Activated naive CD4-positive, alpha-beta T cell treated with anti-CD3 and anti-CD28 coated beads, Interleukin-2, amount 50 U/mL, for 72 hours (primary cell): ENCODE measurements at regions not wholly inside any gene's neighbourhood (a gene's known extent, or its start where the extent isn't known, plus 50 kb on each side); places are given as distances from the start of the nearest gene placed in this dataset.
"Not testable (repeated sequence)": the region's sequence is repeated elsewhere in the genome, so short reads cannot be mapped to it uniquely, and the experiment has no call there.

Source experiments
- ATAC-seq, 2 donors: fragments of 150-1000 bp; cut with Tn5 transposase; 2 replicates each; pipeline ENCODE4 v1.10.0; 2021; ENCODE audit warnings: mild to moderate bottlenecking in 2 of 2, moderate library complexity in 2 of 2
- DNase-seq, 2 donors: peaks; one replicate each; pipeline ENCODE4 v3.0.0; 2021 to 2022; ENCODE audit warnings: low spot score in 2 of 2
- H3K27ac Mint-ChIP-seq, 2 donors: one replicate each; pipeline ENCODE4 v1.8.0; 2022; ENCODE audit warnings: mild to moderate bottlenecking in 2 of 2, mixed read lengths in 2 of 2
- H3K36me3 Mint-ChIP-seq, 2 donors: one replicate each; pipeline ENCODE4 v1.8.0; 2022; ENCODE audit warnings: mixed read lengths in 2 of 2
- H3K9me3 Mint-ChIP-seq, 2 donors: one replicate each; pipeline ENCODE4 v1.8.0; 2022; ENCODE audit warnings: mixed read lengths in 2 of 2

DNA sequence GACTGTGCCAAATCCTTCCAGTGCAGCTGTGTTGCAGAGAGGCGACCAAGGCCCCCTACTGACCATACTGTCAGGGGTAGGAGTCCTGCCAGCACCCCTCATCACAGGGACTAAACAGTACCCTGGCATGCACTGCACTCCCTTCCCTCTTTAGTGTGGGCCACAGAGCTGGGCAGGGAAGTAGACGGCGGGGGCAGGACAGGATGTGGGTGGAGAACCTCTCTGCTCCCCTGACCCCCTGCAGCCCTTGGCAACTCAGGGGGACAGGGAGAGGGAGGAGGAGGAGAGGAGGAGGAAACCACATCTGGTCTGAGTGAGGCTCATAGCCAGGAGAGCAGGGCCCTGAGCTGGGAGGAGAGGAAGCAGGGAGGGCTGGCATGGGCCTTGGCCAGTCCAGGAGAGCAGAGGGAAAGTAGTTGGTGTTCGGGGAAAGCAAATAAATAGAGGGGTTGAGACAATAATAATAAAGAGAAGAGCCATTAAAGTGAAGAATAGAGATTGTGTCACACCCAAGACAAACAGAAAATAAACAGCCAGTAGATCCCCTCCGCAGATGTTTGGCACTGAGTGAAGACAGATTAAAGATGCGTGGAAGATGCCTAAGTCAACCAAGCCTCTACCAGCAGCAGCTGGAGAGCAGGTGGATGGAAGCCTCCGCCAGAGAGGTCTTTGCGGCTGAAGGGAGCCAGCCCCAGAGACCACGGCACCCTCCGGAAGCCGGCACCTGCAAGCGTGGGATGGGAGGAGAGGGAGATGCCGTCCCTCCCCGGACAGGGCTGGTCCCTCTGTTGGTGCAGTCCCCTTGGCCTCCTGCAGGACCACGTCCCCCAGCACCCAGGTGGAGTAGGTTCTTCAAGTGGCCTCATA, 61.5 kb downstream of the RPUSD4 start:
- Mint-ChIP-seq H3K36me3 (peaks cover 0 to 5% of the 10 kb centered on the region in 2 donors), H3K9me3 (peaks cover 6 to 7% of the 10 kb centered on the region in 2 donors), H3K27ac (no peak overlapping the region)
- ATAC-seq (no peak), DNase-seq (no peak)

DNA sequence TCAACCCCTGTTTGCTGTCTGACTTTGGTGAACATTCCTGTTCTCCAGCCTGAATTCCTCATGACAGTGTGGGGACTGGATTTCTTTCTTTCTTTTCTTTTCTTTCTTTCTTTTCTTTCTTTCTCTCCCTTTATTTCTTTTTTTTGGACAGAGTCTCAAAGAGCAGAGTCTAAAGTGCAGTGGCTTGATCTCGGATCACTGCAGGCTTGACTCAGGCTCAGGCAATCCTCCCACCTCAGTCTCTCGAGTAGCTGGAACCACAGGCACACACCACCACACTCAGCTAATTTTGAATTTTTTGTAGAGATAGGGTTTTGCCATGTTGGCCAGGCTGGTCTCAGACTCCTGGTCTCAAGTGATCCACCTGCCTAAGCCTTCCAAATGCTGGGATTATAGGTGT, 63.1 kb downstream of the RPUSD4 start:
- no peak overlapping the region for H3K27ac Mint-ChIP-seq
- peaks cover 0 to 5% of the 10 kb centered on the region in 2 donors for H3K36me3 Mint-ChIP-seq
- no peak for ATAC-seq
- H3K9me3 Mint-ChIP-seq = peaks cover 6 to 7% of the 10 kb centered on the region in 2 donors
- no peak for DNase-seq

DNA sequence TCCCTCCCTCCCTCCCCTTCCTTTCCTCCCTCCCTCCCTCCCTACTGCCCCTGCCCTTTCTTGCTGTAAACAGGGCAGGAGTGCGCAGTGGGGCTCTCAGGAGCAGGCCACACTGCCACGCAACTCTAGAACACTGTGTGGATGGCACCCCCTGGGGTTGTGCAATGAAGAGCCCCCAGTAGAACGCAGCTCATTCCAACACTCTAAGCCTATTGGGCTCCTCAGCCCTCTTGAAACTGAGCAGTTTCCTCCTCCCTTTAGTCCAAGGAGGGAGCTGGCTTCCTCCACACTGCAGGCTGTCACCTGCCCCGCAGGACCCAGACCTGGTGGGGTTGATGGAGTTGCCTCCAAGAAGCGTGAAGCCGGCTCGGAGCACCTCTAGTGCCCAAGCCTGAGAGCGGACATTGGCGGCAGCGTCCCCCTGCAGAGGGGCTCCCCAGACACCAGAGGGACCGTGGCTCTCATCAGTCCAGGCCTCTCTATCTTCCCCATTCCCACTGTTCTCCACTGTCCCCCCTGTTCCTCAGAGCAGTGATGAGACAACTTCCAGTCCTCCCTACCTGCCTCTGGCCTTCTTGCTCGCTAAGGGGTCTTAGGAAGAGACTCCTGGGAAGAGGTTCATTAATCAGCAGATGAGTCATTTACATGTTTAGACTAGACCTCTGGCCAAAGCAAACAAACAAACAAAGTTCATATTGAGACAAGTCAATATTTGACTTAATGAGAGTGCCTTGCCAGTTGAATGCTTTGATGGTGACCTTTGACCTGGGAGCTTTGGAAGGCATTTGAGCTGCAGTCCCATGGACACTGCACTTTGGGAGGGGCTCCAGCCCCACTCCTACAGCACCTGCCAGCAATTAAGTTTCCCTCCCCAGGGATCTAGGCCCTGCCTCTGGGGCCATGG, 64.0 kb downstream of the RPUSD4 start:
- DNase-seq (no peak), ATAC-seq (no peak)
- Mint-ChIP-seq H3K36me3 (peaks cover 0 to 5% of the 10 kb centered on the region in 2 donors), H3K27ac (no peak overlapping the region), H3K9me3 (peaks cover 6 to 7% of the 10 kb centered on the region in 2 donors)

DNA sequence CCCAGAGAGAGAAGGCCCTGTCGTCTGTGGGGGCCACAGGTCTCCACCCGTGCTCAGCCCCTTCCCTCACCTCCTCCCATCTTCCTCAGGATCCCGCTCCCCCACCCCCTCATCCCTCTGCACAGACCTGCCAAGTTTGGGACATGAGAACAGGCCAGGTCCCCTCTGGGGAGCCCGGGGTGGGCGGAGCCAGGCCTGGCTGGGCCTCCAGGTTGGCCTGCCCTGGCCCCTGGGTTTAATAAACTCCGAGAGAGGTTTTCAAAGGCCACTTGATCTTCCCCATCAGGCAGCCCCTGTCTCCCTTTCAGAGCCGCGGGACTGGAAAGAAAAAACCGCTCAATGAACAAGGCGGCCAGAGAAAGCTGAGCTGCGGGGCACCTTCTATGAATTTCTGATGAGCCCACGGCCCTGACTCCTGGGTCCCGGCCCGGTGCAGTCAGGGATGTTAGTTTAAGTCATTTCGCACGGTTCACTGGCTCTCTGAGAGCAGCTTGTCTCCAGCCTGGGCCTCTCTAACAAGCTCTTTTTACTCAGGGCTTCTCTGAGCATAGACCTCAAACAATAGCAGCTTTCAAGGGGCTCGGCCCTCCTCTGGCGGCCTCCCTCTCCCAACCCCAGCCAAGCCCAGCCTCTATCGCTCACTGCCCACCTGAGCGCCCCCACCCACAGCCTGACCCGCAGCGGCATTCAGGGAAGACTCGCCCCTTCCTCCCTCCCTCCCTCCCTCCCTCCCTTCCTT, 64.8 kb downstream of the RPUSD4 start:
- DNase-seq = no peak
- no peak for ATAC-seq
- Mint-ChIP-seq H3K9me3 (no peaks in the 10 kb centered on the region), H3K27ac (no peak overlapping the region), H3K36me3 (no peaks in the 10 kb centered on the region)

DNA sequence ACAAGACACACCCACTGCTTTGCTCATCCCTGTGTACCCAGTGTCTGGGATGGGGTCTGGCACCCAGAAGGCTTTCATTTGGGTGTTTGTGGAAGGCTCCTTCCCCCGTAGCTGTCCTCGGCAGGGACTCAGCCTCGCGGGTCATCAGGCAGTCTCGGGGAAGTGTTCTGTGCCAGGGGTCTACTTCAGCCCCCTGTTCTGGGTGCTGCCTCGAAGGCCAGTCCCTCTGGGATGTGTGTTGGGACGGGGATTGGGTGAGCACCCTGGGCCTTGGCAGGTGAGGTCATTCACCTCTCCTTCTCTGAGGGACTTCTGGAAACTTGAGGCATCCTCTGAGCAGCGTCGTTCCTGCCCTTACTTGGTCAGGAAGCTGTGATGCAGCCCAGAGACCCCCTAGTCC, 65.5 kb downstream of the RPUSD4 start:
- DNase-seq (no peak), ATAC-seq (no peak)
- Mint-ChIP-seq H3K9me3 (no peaks in the 10 kb centered on the region), H3K36me3 (no peaks in the 10 kb centered on the region), H3K27ac (no peak overlapping the region)

DNA sequence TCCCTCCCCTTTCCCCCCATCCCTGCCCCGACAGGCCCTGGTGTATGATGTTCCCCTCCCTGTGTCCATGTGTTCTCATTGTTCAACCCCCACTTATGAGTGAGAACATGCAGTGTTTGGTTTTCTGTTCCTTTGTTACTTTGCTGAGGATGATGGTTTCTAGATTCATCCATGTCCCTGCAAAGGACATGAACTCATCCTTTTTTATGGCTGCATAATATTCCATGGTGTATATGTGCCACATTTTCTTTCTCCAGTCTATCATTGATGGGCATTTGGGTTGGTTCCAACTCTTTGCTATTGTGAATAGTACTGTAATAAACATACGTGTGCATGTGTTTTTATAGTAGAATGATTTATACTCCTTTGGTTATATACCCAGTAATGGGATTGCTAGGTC, 68.0 kb downstream of the RPUSD4 start:
- not testable (repeated sequence) for ATAC-seq, H3K36me3 Mint-ChIP-seq, H3K9me3 Mint-ChIP-seq, H3K27ac Mint-ChIP-seq, DNase-seq

DNA sequence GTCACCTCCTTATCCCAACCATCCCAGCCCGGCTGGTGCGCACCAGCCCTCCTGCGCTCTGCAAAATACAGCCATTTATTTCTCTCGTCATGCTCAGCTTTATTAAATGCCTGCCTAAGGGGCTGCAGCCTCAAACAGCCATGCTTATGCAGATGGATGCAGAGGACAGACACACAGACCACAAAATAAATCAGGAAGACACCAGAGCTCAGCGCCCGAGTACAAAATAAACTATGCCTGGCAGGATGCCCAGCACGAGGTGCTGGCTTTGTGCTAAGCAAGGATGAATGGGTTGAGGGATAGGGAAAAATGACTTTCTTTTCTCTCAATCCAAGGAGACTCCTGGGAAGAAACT, 70.5 kb downstream of the RPUSD4 start:
- no peak overlapping the region for H3K27ac Mint-ChIP-seq
- no peaks in the 10 kb centered on the region for H3K9me3 Mint-ChIP-seq
- ATAC-seq (no peak), DNase-seq (no peak)
- no peaks in the 10 kb centered on the region for H3K36me3 Mint-ChIP-seq

DNA sequence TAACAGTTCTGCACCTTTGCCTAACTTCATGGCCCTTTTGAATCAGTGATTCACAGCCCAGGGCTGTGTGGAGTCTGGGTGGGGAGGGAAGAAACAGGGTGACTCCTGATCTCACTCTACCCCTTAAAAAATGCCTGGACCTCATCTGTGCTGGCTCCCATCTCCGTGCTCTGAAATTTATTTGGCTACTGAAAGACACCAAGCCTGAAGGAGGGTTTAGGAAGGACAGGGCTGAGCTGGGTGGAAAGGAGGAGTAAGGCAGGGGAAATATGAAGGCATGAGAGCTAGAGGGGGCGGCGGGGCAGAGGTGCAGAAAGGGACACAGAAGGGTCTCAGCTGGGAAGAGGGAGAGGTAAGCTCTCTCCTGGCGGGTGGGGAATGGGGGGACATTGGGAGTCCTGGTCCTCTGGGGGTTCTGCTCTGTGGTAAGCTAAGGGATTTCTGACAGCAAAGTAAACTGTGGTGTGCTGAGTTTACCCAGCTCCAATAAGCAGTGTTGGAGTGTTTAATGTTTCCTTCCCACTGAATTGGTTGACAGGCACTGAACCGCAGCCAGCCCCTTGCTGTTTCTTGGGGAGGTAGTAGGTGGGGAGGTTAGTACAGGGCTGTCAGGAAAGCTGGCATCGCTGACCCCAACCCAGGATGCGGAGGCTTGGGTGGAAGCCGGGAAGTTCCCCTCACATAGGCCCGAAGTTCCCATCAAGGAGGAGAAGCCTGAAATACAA, 71.1 kb downstream of the RPUSD4 start:
- DNase-seq = no peak
- no peaks in the 10 kb centered on the region for H3K36me3 Mint-ChIP-seq

DNA sequence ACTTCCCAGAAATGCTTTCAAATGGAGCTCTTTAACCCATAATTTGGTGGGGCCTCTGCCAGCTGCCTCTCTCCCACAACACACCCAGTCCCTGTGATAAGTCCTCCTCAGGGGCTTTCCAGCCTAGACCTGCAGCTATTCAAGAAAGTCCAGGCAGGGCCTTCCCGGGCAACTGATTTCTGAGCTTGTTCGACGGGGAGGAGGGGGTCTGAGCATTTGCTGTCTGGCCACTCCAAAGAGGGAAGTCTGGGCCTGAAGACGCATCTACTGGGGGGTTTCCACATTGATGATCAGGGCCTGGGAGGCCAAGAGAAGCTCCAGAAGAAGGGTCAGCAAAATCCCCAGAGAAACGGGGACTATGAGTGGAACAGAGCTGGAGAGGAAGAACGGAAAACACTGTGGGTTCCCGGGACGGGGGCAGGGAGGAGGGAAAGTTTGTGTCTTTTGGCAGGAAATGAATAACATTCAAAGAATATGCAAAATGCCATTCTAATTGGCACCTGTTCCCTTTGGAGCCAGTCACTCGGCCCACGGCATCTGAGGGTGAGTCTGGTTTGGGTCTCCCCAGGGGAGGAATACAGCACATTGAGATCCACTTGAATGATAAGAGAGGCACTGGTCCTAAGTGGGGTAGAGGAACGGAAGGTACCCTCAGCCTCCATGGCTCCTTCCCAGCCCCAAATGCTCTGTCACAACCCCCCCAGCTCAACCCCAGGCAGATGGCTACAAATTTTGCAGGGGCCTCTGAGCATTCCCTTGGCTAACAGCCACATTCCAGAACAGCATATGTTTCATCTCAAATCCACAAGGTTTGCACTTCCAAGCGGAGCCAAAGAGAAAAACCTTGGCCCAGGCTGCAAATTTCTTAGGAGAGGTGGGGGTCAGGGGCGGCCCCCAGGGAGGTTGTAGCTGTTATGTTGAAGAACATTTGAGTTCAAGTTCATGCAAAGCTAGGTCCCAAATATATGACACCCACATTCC, 72.0 kb downstream of the RPUSD4 start:
- no peak for DNase-seq
- H3K9me3 Mint-ChIP-seq = no peaks in the 10 kb centered on the region
- no peak for ATAC-seq
- no peaks in the 10 kb centered on the region for H3K36me3 Mint-ChIP-seq
- no peak overlapping the region for H3K27ac Mint-ChIP-seq

More for the DNA sequence above, 71.1 kb downstream of the RPUSD4 start:
- no peak for ATAC-seq
- Mint-ChIP-seq H3K27ac (no peak overlapping the region), H3K9me3 (no peaks in the 10 kb centered on the region)

DNA sequence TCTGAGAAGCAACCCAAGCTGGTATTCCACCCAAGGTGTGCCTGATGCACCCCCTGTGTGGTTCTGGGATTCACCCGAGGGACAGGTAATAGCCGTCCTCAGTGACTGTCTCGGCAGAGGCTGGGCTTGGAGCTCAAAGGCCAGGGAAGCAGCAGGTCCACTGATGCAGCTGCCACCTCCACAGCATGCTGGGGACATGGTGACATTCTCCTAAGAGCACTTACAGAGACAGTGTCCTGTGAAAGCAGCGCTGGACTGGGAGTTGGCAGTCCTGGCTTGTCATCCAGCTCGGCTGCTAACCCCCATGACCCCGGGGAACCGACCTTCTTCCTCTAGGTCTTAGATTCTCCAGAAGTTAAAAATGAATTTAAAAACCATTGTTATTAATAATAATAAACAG, 72.8 kb downstream of the RPUSD4 start:
- H3K36me3 Mint-ChIP-seq = no peaks in the 10 kb centered on the region
- H3K9me3 Mint-ChIP-seq = no peaks in the 10 kb centered on the region
- DNase-seq (no peak), ATAC-seq (no peak)
- H3K27ac Mint-ChIP-seq = no peak overlapping the region

DNA sequence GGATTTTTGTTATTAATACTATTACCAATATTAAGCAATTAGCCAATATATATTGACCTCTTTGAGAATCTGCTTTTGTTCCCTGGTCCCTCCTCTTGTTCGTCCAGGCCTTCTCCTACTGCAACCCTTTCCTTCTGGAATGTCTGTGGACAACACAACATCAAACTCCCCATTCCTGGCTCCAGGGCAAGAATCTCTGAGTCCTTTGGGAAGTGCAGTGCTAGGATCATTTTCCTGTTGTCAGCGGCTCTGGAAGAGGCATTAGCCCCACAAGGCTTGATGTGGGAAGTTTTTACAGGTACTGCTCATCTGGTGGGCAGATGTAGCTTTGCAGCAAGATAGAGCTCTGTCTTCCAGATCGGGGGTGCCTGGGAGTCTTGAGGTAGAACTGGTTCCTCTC, 74.3 kb downstream of the RPUSD4 start:
- ATAC-seq = no peak

DNA sequence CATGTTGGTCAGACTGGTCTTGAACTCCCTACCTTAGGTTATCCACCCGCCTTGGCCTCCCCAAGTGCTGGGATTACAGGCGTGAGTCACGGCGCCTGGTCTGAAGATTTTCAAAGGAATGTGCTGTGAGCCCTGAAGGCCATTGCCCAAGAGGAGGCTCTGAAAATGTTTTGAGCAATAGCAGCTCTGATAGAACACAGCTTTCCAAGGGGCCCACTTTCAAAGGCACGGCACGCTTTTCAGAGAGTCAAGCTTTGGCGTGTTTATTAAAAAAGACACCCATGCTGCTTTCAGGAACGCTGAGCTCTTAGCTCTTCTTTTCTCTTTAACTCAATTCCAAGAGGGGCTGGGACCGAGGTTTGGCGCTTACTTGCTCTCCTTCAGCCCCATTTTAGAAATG, 73.8 kb upstream of the CDON start:
- Mint-ChIP-seq H3K9me3 (no peaks in the 10 kb centered on the region), H3K27ac (no peak overlapping the region), H3K36me3 (no peaks in the 10 kb centered on the region)
- ATAC-seq (no peak), DNase-seq (no peak)

More for the DNA sequence above, 74.3 kb downstream of the RPUSD4 start:
- DNase-seq = no peak
- Mint-ChIP-seq H3K27ac (no peak overlapping the region), H3K36me3 (no peaks in the 10 kb centered on the region), H3K9me3 (no peaks in the 10 kb centered on the region)

DNA sequence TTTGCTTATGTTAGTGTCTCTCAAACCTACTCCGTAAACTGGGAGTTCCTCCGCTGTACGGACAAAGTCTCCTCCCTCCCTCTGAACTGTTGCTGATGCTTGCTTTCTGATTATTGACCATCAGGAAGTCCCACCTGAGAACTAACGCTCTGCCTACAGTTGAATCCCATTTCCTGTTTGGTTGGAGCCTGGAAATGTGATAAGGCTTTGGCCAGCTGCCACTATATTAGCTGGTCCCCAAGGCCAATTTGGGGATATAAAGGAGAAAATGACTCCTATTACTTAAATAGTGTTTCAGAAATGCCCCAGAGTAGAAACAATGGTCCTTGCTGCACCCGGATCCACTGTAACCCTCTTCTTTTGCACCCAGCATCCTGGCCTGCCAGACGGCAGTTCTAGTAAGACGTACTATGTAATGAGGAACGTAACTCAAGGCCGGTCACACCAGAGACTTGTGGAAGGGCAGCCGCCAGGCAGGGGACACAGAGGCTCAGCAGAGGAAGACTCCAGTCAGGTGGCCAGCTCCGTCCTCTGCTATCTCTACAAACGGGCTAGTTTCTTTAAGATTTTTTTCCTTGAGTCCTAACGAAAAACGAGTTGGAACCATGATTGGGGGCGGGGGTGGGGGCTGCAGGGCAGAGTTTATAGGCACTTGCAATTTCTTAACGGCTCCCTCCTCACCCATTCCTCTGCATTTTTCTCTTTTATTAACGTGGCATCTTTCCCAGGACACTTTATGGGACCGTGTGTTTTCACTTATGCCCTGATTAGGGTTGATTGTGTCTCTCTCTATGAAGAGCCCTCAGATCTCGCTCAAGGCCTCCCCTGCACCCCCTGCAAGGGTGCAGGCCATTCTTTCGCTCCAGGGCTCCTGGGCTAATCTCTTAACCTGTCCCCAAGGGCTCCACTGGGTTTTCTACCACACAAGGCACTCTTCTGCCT, 72.8 kb upstream of the CDON start:
- H3K27ac Mint-ChIP-seq = peak overlapping the region in 1 of 2 donors; percentile 22
- no peak for ATAC-seq
- no peak for DNase-seq

DNA sequence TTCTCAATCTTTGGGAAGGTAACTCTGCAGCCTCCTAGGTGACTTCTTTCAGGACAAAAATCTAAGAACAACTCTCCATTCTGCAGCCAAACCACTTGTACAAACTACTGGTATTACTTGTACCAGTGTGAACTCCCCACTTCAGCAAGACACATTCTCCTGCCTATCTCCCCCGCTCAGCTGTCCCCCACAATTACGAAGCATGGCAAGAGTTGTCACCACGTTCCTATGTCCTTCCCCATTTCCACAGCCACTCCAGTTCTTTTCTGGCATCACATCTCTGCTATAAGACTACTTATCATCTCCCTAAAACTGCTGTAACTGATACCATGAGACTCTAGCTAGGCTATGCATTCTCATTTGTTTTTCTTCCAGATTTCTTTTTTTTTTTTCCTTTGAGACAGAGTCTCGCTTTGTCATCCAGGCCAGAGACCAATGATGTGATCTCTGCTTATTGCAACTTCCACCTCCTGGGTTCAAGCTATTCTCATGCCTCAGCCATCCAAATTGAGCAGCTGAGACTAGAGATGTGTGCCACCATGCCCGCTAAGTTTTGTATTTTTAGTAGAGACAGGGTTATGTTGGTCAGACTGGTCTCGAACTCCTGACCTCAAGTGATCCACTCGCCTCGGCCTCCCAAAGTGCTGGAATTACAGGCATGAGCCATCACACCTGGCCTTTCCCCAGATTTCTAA, 71.9 kb upstream of the CDON start:
- Mint-ChIP-seq H3K27ac (no peak overlapping the region), H3K36me3 (no peaks in the 10 kb centered on the region), H3K9me3 (no peaks in the 10 kb centered on the region)
- ATAC-seq (no peak), DNase-seq (no peak)

More for the DNA sequence above, 72.8 kb upstream of the CDON start:
- H3K36me3 Mint-ChIP-seq = no peaks in the 10 kb centered on the region
- H3K9me3 Mint-ChIP-seq = no peaks in the 10 kb centered on the region
